ENCODE measurements at regions not wholly inside any gene's neighbourhood (a gene's known extent, or its start where the extent isn't known, plus 50 kb on each side); places are given as distances from the start of the nearest gene placed in this dataset.

DNA sequence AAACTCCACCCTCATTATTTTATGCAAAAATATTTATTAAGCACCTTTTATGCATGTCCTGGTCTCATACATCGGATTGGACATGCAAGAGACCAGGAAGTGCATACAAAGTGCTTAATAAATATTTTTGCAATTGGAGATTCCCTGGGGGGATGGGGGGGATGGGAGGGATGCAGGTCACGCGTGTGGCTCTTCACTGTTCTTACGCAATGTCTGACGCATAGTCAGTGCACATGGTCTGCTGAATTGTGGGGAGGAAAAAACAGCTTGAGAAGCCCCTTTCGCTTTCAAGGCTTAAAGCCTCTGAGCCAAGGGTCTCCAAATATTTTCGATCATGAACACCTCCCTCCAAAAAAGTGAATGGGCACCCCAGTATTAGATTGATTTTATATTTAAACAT is 96.7 kb upstream of the XYLT1 start:
- TF ChIP-seq CTCF (IDR thresholded peaks at IDR 0.05) = no peak
- no peak for TF ChIP-seq POLR2A (IDR thresholded peaks at IDR 0.05; ENCODE audit: low read length)
- no peak for TF ChIP-seq SMC3 (IDR thresholded peaks at IDR 0.05)
